HEK293 (cell line): ENCODE measurements at regions not wholly inside any gene's neighbourhood (a gene's known extent, or its start where the extent isn't known, plus 50 kb on each side); places are given as distances from the start of the nearest gene placed in this dataset.

ENCODE experiments used
- CTCF ChIA-PET: fragments of 350-600 bp; formaldehyde crosslinking; extraction: SDS; loops from one replicate; lab custom pipeline; 2021; ENCODE audit warnings: antibody characterized with exemption; lab: Yijun Ruan, JAX
- POLR2A ChIA-PET: fragments of 300-600 bp; formaldehyde crosslinking; extraction: SDS; loops from one replicate; lab custom pipeline; 2020; ENCODE audit warnings: antibody characterized with exemption, inconsistent platforms; lab: Yijun Ruan, JAX
- H3K27ac ChIP-seq: fragments of 200-500 bp; sonication (Bioruptor generic); 2 replicates; pipeline ENCODE4 v1.5.1; 2014; ENCODE audit warnings: low read depth, low read length, control low read depth, inconsistent platforms; ENCODE audit errors: extremely low read depth
- H3K36me3 ChIP-seq, 2 experiments: fragments of 200-500 bp in 1 of 2; sonication (Bioruptor generic) in 1 of 2; 1 replicate in 1 of 2; 2 replicates in 1 of 2; pipeline ENCODE4 v1.5.1; 2014 to 2017; ENCODE audit warnings: inconsistent platforms in 2 of 2, low read length in 2 of 2; ENCODE audit not compliant: control insufficient read depth in 2 of 2, insufficient read depth in 1 of 2
- H3K4me1 ChIP-seq: fragments of 200-500 bp; sonication (Bioruptor generic); 2 replicates; pipeline ENCODE4 v1.5.1; 2014; ENCODE audit warnings: mild to moderate bottlenecking, low read length, inconsistent platforms; ENCODE audit not compliant: control insufficient read depth, insufficient read depth
- H3K4me3 ChIP-seq: 2 replicates; pipeline ENCODE4 v1.5.1; 2011; ENCODE audit warnings: low read depth, mild to moderate bottlenecking, control low read depth, low read length, moderate library complexity
- H3K9me3 ChIP-seq: fragments of 200-500 bp; sonication (Bioruptor generic); 2 replicates; pipeline ENCODE4 v1.5.1; 2014; ENCODE audit warnings: low read depth, low read length, inconsistent platforms; ENCODE audit not compliant: control insufficient read depth, insufficient read depth
- AEBP2 ChIP-seq: fragments of 450-650 bp; formaldehyde crosslinking; IDR thresholded peaks from 2 replicates; pipeline ENCODE4 v1.5.1; 2016; ENCODE audit warnings: missing biosample characterization, missing genetic modification characterization, borderline replicate concordance
- ATF2 ChIP-seq: fragments of 450-650 bp; formaldehyde crosslinking; IDR thresholded peaks from 2 replicates; pipeline ENCODE4 v1.5.1; 2016; ENCODE audit warnings: missing biosample characterization, missing genetic modification characterization, low read depth
- HIC1 ChIP-seq: fragments of 450-650 bp; formaldehyde crosslinking; IDR thresholded peaks from 2 replicates; pipeline ENCODE4 v1.5.1; 2016; ENCODE audit warnings: missing biosample characterization, missing genetic modification characterization
- PRDM2 ChIP-seq: fragments of 450-650 bp; formaldehyde crosslinking; IDR thresholded peaks from 2 replicates; pipeline ENCODE4 v1.5.1; 2016; ENCODE audit warnings: missing biosample characterization, missing genetic modification characterization, borderline replicate concordance
- PRDM4 ChIP-seq: fragments of 450-650 bp; formaldehyde crosslinking; IDR thresholded peaks from 2 replicates; pipeline ENCODE4 v1.5.1; 2017; ENCODE audit warnings: missing biosample characterization, missing genetic modification characterization
- PRDM6 ChIP-seq: fragments of 450-650 bp; formaldehyde crosslinking; IDR thresholded peaks from 2 replicates; pipeline ENCODE4 v1.5.1; 2017; ENCODE audit warnings: missing biosample characterization, missing genetic modification characterization
- SCRT1 ChIP-seq: fragments of 450-650 bp; formaldehyde crosslinking; IDR thresholded peaks from 2 replicates; pipeline ENCODE4 v1.5.1; 2016; ENCODE audit warnings: missing biosample characterization, missing genetic modification characterization, borderline replicate concordance
- YY2 ChIP-seq: fragments of 450-650 bp; formaldehyde crosslinking; IDR thresholded peaks from 2 replicates; pipeline ENCODE4 v1.5.1; 2016; ENCODE audit warnings: missing biosample characterization, missing genetic modification characterization
- ZNF10 ChIP-seq: fragments of 450-650 bp; formaldehyde crosslinking; IDR thresholded peaks from 2 replicates; pipeline ENCODE4 v1.5.1; 2017; ENCODE audit warnings: missing biosample characterization, missing genetic modification characterization
- ZNF132 ChIP-seq: fragments of 450-650 bp; formaldehyde crosslinking; IDR thresholded peaks from 2 replicates; pipeline ENCODE4 v1.5.1; 2017; ENCODE audit warnings: missing biosample characterization, missing genetic modification characterization, borderline replicate concordance
- ZNF174 ChIP-seq: fragments of 450-650 bp; formaldehyde crosslinking; IDR thresholded peaks from 2 replicates; pipeline ENCODE4 v1.5.0; 2017; ENCODE audit warnings: missing biosample characterization, mild to moderate bottlenecking, missing genetic modification characterization
- ZNF175 ChIP-seq: fragments of 450-650 bp; formaldehyde crosslinking; IDR thresholded peaks from 2 replicates; pipeline ENCODE4 v1.5.1; 2016; ENCODE audit warnings: missing biosample characterization, missing genetic modification characterization
- ZNF223 ChIP-seq: fragments of 450-650 bp; formaldehyde crosslinking; IDR thresholded peaks from 2 replicates; pipeline ENCODE4 v1.5.1; 2016; ENCODE audit warnings: missing biosample characterization, missing genetic modification characterization
- ZNF274 ChIP-seq, 2 experiments: fragments of 200-500 bp in 1 of 2; fragments of 450-650 bp in 1 of 2; sonication (Bioruptor generic) in 1 of 2; formaldehyde crosslinking in 1 of 2; IDR thresholded peaks; 2 replicates each; pipeline versions ENCODE4 v1.5.1 to v1.6.1; 2014 to 2016; ENCODE audit warnings: borderline replicate concordance in 1 of 2, inconsistent platforms in 1 of 2, low read length in 1 of 2, missing biosample characterization in 1 of 2, missing genetic modification characterization in 1 of 2
- ZNF366 ChIP-seq: fragments of 450-650 bp; formaldehyde crosslinking; conservative IDR thresholded peaks from 2 replicates; pipeline ENCODE4 v1.5.1; 2016; ENCODE audit warnings: missing biosample characterization, missing genetic modification characterization
- ZNF423 ChIP-seq: fragments of 450-650 bp; formaldehyde crosslinking; IDR thresholded peaks from 2 replicates; pipeline ENCODE4 v1.5.1; 2016; ENCODE audit warnings: missing biosample characterization, missing genetic modification characterization
- ZNF544 ChIP-seq: fragments of 450-650 bp; formaldehyde crosslinking; IDR thresholded peaks from 2 replicates; pipeline ENCODE4 v1.5.0; 2017; ENCODE audit warnings: missing biosample characterization, missing genetic modification characterization
- ZNF624 ChIP-seq: fragments of 450-650 bp; formaldehyde crosslinking; IDR thresholded peaks from 2 replicates; pipeline ENCODE4 v1.5.1; 2017; ENCODE audit warnings: missing biosample characterization, missing genetic modification characterization
- ZNF777 ChIP-seq: fragments of 450-650 bp; formaldehyde crosslinking; IDR thresholded peaks from 2 replicates; pipeline ENCODE4 v1.5.1; 2017; ENCODE audit warnings: missing biosample characterization, missing genetic modification characterization, borderline replicate concordance
- ZNF792 ChIP-seq: fragments of 450-650 bp; formaldehyde crosslinking; IDR thresholded peaks from 2 replicates; pipeline ENCODE4 v1.5.1; 2016; ENCODE audit warnings: missing biosample characterization, missing genetic modification characterization
- ZNF837 ChIP-seq: fragments of 450-650 bp; formaldehyde crosslinking; IDR thresholded peaks from 2 replicates; pipeline ENCODE4 v1.5.1; 2016; ENCODE audit warnings: missing biosample characterization, missing genetic modification characterization
- ZNF843 ChIP-seq: fragments of 450-650 bp; formaldehyde crosslinking; IDR thresholded peaks from 2 replicates; pipeline ENCODE4 v1.5.1; 2016; ENCODE audit warnings: missing biosample characterization, missing genetic modification characterization

- TF ChIP-seq ZNF777 (no peak), ZNF792 (tag by site-specific recombination) (no peak), ZNF843 (tag by site-specific recombination) (no peak)
- TF ChIP-seq, all 188 proteins: peak for 0
These were observed 206.8 kb upstream of the MTPN start (continued) for GRCh38 chr7:136183981-136184380.

GRCh38 chr7:136180984-136181383, 203.8 kb upstream of the MTPN start:
- no peaks in the 10 kb centered on the region for H3K9me3 ChIP-seq
- TF ChIP-seq PRDM6 (tag by site-specific recombination) (no peak), ZNF10 (tag by site-specific recombination) (no peak), PRDM2 (tag by site-specific recombination) (no peak), HIC1 (no peak), SCRT1 (tag by site-specific recombination) (no peak), ZNF366 (tag by site-specific recombination) (no peak), ZNF624 (no peak), ZNF223 (tag by site-specific recombination) (no peak), PRDM4 (no peak), ATF2 (tag by site-specific recombination) (no peak), ZNF544 (tag by site-specific recombination) (no peak), YY2 (no peak), ZNF423 (no peak), ZNF174 (tag by site-specific recombination) (no peak), ZNF175 (tag by site-specific recombination) (no peak), ZNF837 (tag by site-specific recombination) (no peak), ZNF132 (tag by site-specific recombination) (no peak), ZNF274 (IDR thresholded peaks at IDR 0.05; ENCODE audit: low read length) (no peak), ZNF274 (tag by site-specific recombination; IDR thresholded peaks at IDR 0.05; ENCODE audit: borderline replicate concordance) (no peak), AEBP2 (no peak)
- CTCF ChIA-PET: no interaction called here
- no peak overlapping the region for H3K4me3 ChIP-seq
- no peaks in the 10 kb centered on the region for H3K4me1 ChIP-seq
- H3K36me3 ChIP-seq: no peaks in the 10 kb centered on the region
- H3K27ac ChIP-seq: no peak overlapping the region
- POLR2A ChIA-PET: no interaction called here
